T-cell (primary cell): ENCODE measurements at regions not wholly inside any gene's neighbourhood (a gene's known extent, or its start where the extent isn't known, plus 50 kb on each side); places are given as distances from the start of the nearest gene placed in this dataset.

Experiments used
- ATAC-seq, 4 experiments: fragments of 200-7000 bp in 3 of 4; fragments of 150-1000 bp in 1 of 4; cut with Tn5 transposase; replicated peaks in 1 of 4; 1 replicate in 3 of 4; 2 replicates in 1 of 4; pipeline ENCODE4 v1.10.0; 2021; ENCODE audit warnings: moderate library complexity in 3 of 4, mild to moderate bottlenecking in 2 of 4, moderate number of reproducible peaks in 1 of 4
- CTCF ChIA-PET, 2 donors: fragments of 300-600 bp; sonication (Branson Sonifier 250); formaldehyde crosslinking; loops; one replicate each; lab custom pipeline; 2022; ENCODE audit warnings: antibody characterized with exemption in 2 of 2; lab: Charles Lee
- POLR2A ChIA-PET, 2 donors: fragments of 300-600 bp; sonication (Branson Sonifier 250); formaldehyde crosslinking; loops; one replicate each; lab custom pipeline; 2022; ENCODE audit warnings: antibody characterized with exemption in 2 of 2; lab: Charles Lee
- DNase-seq, 35 experiments: peaks; one replicate each; pipeline versions ENCODE4 v3.0.0 to v3.0.0-alpha.2; 2013 to 2023
- H3K27ac ChIP-seq: one replicate; pipeline ENCODE4 v1.5.1; 2013; ENCODE audit warnings: low read length
- H3K27me3 ChIP-seq, 2 experiments: replicated peaks in 1 of 2; 1 replicate in 1 of 2; 2 replicates in 1 of 2; pipeline versions ENCODE4 v1.6.1 to v1.7.0; 2013; ENCODE audit warnings: low read length in 1 of 2, mixed read lengths in 1 of 2; ENCODE audit not compliant: control insufficient read depth in 2 of 2, insufficient read depth in 2 of 2; ENCODE audit errors: extremely low read depth in 1 of 2
- H3K36me3 ChIP-seq, 2 donors: 1 replicate in 1 of 2; 2 replicates in 1 of 2; pipeline versions ENCODE4 v1.6.1 to v1.7.0; 2013; ENCODE audit warnings: low read length in 1 of 2; ENCODE audit not compliant: control insufficient read depth in 2 of 2, insufficient read depth in 1 of 2; ENCODE audit errors: extremely low read depth in 1 of 2
- H3K4me1 ChIP-seq, 2 experiments: 1 replicate in 1 of 2; 2 replicates in 1 of 2; pipeline versions ENCODE4 v1.6.1 to v1.7.0; 2013; ENCODE audit warnings: low read length in 2 of 2, mixed read lengths in 1 of 2; ENCODE audit not compliant: insufficient read depth in 2 of 2, control insufficient read depth in 1 of 2; ENCODE audit errors: extremely low read depth in 1 of 2
- H3K4me3 ChIP-seq, 2 donors: 1 replicate in 1 of 2; 2 replicates in 1 of 2; pipeline versions ENCODE4 v1.5.1 to v1.7.0; 2013; ENCODE audit warnings: mild to moderate bottlenecking in 2 of 2, low read length in 1 of 2, moderate library complexity in 1 of 2; ENCODE audit not compliant: control insufficient read depth in 1 of 2; ENCODE audit errors: extremely low read depth in 1 of 2
- H3K9me3 ChIP-seq: 2 replicates; pipeline ENCODE4 v1.7.0; 2013
- H3K27ac Mint-ChIP-seq, 2 donors: one replicate each; pipeline ENCODE4 v1.8.0; 2020 to 2021; ENCODE audit warnings: mild to moderate bottlenecking in 2 of 2, mixed read lengths in 2 of 2
- H3K27me3 Mint-ChIP-seq, 2 donors: one replicate each; pipeline ENCODE4 v1.8.0; 2021 to 2022; ENCODE audit warnings: mixed read lengths in 2 of 2
- H3K36me3 Mint-ChIP-seq: one replicate; pipeline ENCODE4 v1.8.0; 2021; ENCODE audit warnings: mixed read lengths
- H3K4me1 Mint-ChIP-seq, 3 donors: one replicate each; pipeline ENCODE4 v1.8.0; 2020 to 2022; ENCODE audit warnings: mixed read lengths in 3 of 3, mild to moderate bottlenecking in 1 of 3
- H3K4me3 Mint-ChIP-seq, 3 donors: one replicate each; pipeline ENCODE4 v1.8.0; 2020 to 2022; ENCODE audit warnings: mild to moderate bottlenecking in 3 of 3, mixed read lengths in 3 of 3, moderate library complexity in 3 of 3
- H3K9me3 Mint-ChIP-seq, 3 donors: one replicate each; pipeline ENCODE4 v1.8.0; 2020 to 2022; ENCODE audit warnings: mixed read lengths in 3 of 3
- WGBS: methylation state at CpG from one replicate; pipeline ENCODE4 v1.1.5; 2013; ENCODE audit warnings: missing lambda C conversion rate; ENCODE audit not compliant: insufficient coverage; 5-methylcytosine and 5-hydroxymethylcytosine counted together

- POLR2A ChIA-PET: no interaction called here
- CTCF ChIA-PET: no interaction called here
- peaks cover 0 to 21% of the 10 kb centered on the region in 2 donors for H3K36me3 ChIP-seq
- no peak overlapping the region for H3K27ac ChIP-seq
- Mint-ChIP-seq H3K9me3 (no peaks in the 10 kb centered on the region), H3K4me3 (no peak overlapping the region), H3K4me1 (no peaks in the 10 kb centered on the region), H3K36me3 (peaks cover 41% of the 10 kb centered on the region), H3K27me3 (no peaks in the 10 kb centered on the region), H3K27ac (no peak overlapping the region)
- WGBS: no CpG with 5 or more reads among the region's 2 CpGs
- DNase-seq: no peak
- H3K4me1 ChIP-seq: no peaks in the 10 kb centered on the region
- peaks cover 0 to 3% of the 10 kb centered on the region in 2 experiments for H3K27me3 ChIP-seq
- H3K9me3 ChIP-seq: no peaks in the 10 kb centered on the region
- H3K4me3 ChIP-seq: no peak overlapping the region
- no peak for ATAC-seq
These were observed 67.1 kb upstream of the SLC4A11 start for GRCh38 chr20:3306068-3306467.

DNA sequence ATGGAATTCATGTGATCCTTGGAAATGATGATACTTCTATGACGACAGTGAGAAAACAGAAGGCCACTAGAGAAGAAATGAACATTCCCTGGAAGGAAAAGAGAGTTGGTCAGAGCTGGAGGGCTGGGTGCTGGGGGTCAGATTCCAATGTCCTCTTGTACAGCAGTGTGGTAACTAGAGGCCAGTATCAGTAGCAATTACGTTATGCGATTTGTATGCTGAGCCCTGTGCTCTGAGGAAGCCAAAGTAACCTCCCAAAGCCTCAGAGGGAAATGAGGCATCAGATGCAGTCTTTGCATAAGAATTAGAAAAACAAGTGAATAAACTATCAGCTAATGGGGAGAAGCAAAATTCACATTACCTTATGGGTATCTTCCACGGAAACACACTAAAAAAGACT lies 65.5 kb upstream of the SLC4A11 start:
- POLR2A ChIA-PET: no interaction called here
- Mint-ChIP-seq H3K9me3 (no peaks in the 10 kb centered on the region), H3K4me1 (no peaks in the 10 kb centered on the region), H3K4me3 (no peak overlapping the region), H3K27me3 (no peaks in the 10 kb centered on the region), H3K36me3 (peaks cover 38% of the 10 kb centered on the region), H3K27ac (no peak overlapping the region)
- H3K9me3 ChIP-seq: no peaks in the 10 kb centered on the region
- no peaks in the 10 kb centered on the region for H3K4me1 ChIP-seq
- H3K4me3 ChIP-seq: no peak overlapping the region
- 100% methylated on average over 1 of the region's 4 CpGs for WGBS
- CTCF ChIA-PET: no interaction called here
- H3K27me3 ChIP-seq: no peaks in the 10 kb centered on the region
- DNase-seq: no peak
- ATAC-seq: no peak
- peaks cover 0 to 21% of the 10 kb centered on the region in 2 donors for H3K36me3 ChIP-seq
- no peak overlapping the region for H3K27ac ChIP-seq

GRCh38 chr20:3297079-3297378 lies 58.0 kb upstream of the SLC4A11 start:
- Mint-ChIP-seq H3K9me3 (no peaks in the 10 kb centered on the region), H3K36me3 (peaks cover 24% of the 10 kb centered on the region), H3K27ac (no peak overlapping the region), H3K4me3 (no peak overlapping the region), H3K27me3 (no peaks in the 10 kb centered on the region), H3K4me1 (no peaks in the 10 kb centered on the region)
- DNase-seq (no peak), ATAC-seq (no peak)
- Histone ChIP-seq H3K27me3 (no peaks in the 10 kb centered on the region), H3K4me3 (no peak overlapping the region), H3K4me1 (no peaks in the 10 kb centered on the region), H3K9me3 (no peaks in the 10 kb centered on the region), H3K27ac (no peak overlapping the region), H3K36me3 (peaks cover 0 to 10% of the 10 kb centered on the region in 2 donors)
- CTCF ChIA-PET: no interaction called here
- 90% methylated on average over 2 of the region's 3 CpGs for WGBS
- POLR2A ChIA-PET: no interaction called here

GRCh38 chr20:3296261-3297078 lies 57.5 kb upstream of the SLC4A11 start:
- ATAC-seq (no peak), DNase-seq (no peak)
- ChIA-PET CTCF (no interaction called here), POLR2A (no interaction called here)
- H3K36me3 Mint-ChIP-seq: peaks cover 28% of the 10 kb centered on the region
- WGBS: 93% methylated on average over 10 of the region's 12 CpGs
- Histone ChIP-seq H3K36me3 (peaks cover 0 to 10% of the 10 kb centered on the region in 2 donors), H3K9me3 (no peaks in the 10 kb centered on the region), H3K4me1 (no peaks in the 10 kb centered on the region), H3K4me3 (no peak overlapping the region), H3K27me3 (no peaks in the 10 kb centered on the region), H3K27ac (no peak overlapping the region)
- H3K9me3 Mint-ChIP-seq: no peaks in the 10 kb centered on the region
- no peak overlapping the region for H3K4me3 Mint-ChIP-seq
- no peaks in the 10 kb centered on the region for H3K4me1 Mint-ChIP-seq
- no peaks in the 10 kb centered on the region for H3K27me3 Mint-ChIP-seq
- no peak overlapping the region for H3K27ac Mint-ChIP-seq
